Retinal pigment epithelial cell (primary cell): ENCODE measurements at regions not wholly inside any gene's neighbourhood (a gene's known extent, or its start where the extent isn't known, plus 50 kb on each side); places are given as distances from the start of the nearest gene placed in this dataset.

Source experiments
- DNase-seq: peaks from one replicate; pipeline ENCODE4 v3.0.0-alpha.2; 2010; ENCODE audit warnings: low read depth
- H3K4me3 ChIP-seq: 2 replicates; pipeline ENCODE4 v1.5.1; 2011; ENCODE audit warnings: mild to moderate bottlenecking, low read length, control low read depth, moderate library complexity
- CTCF ChIP-seq: conservative IDR thresholded peaks from 2 replicates; pipeline ENCODE4 v1.5.1; 2011; ENCODE audit warnings: low read depth, low read length, control low read depth, inconsistent platforms

- no peak overlapping the region for H3K4me3 ChIP-seq
- DNase-seq = peak; percentile 95
- no peak for TF ChIP-seq CTCF
Measured at GRCh38 chr10:29067161-29067560, 221.7 kb upstream of the LYZL1 start.

- H3K4me3 ChIP-seq = no peak overlapping the region
- no peak for DNase-seq
- no peak for TF ChIP-seq CTCF
Measured at GRCh38 chr10:29067628-29068027, 221.2 kb upstream of the LYZL1 start.

- no peak overlapping the region for H3K4me3 ChIP-seq
- DNase-seq = no peak
- TF ChIP-seq CTCF = no peak
Measured at GRCh38 chr10:29068302-29068701, 220.6 kb upstream of the LYZL1 start.

GRCh38 chr10:29068966-29069365 lies 219.9 kb upstream of the LYZL1 start:
- TF ChIP-seq CTCF = no peak
- DNase-seq = no peak
- H3K4me3 ChIP-seq = no peak overlapping the region

- no peak overlapping the region for H3K4me3 ChIP-seq
- DNase-seq = no peak
- TF ChIP-seq CTCF = no peak
Measured at GRCh38 chr10:29069941-29070340, 218.9 kb upstream of the LYZL1 start.

GRCh38 chr10:29078919-29079318 lies 210.0 kb upstream of the LYZL1 start:
- peak; percentile 51 for DNase-seq
- H3K4me3 ChIP-seq = no peak overlapping the region
- TF ChIP-seq CTCF = no peak

- no peak overlapping the region for H3K4me3 ChIP-seq
- no peak for TF ChIP-seq CTCF
- DNase-seq = no peak
Measured at GRCh38 chr10:29081231-29081630, 207.6 kb upstream of the LYZL1 start.
